Breast epithelium (tissue), 3 donors: ENCODE measurements at regions not wholly inside any gene's neighbourhood (a gene's known extent, or its start where the extent isn't known, plus 50 kb on each side); places are given as distances from the start of the nearest gene placed in this dataset.

Experiments
- POLR2A ChIP-seq: fragments of 450-650 bp; IDR thresholded peaks from one replicate; pipeline ENCODE4 v1.6.1; 2016; ENCODE audit warnings: antibody characterized with exemption, mild to moderate bottlenecking, moderate library complexity
- TF ChIP-seq, protein P1 (sequence below), 3 donors: fragments of 450-650 bp; IDR thresholded peaks; one replicate each; pipeline ENCODE4 v1.5.1; 2016 to 2017; ENCODE audit warnings: antibody characterized with exemption in 3 of 3, mild to moderate bottlenecking in 3 of 3, moderate library complexity in 3 of 3

DNA sequence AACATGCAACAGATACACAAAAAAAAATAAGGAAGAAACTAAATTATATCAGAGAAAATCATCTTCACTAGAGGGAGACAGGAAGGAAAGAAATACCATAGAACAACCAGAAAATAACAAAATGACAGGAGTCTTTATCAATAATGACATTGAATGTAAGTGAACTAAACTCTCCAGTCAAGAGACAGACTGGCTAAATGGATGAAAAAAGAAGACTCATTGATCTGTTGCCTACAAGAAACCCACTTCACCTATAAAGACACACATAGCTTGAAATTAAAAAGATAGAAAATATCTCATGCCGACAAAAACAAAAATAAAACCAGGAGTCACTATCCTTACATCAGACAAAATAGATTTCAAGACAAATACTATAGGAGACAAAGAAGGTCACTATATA lies 593.1 kb upstream of the USP24 start:
- TF ChIP-seq, protein P1, sequence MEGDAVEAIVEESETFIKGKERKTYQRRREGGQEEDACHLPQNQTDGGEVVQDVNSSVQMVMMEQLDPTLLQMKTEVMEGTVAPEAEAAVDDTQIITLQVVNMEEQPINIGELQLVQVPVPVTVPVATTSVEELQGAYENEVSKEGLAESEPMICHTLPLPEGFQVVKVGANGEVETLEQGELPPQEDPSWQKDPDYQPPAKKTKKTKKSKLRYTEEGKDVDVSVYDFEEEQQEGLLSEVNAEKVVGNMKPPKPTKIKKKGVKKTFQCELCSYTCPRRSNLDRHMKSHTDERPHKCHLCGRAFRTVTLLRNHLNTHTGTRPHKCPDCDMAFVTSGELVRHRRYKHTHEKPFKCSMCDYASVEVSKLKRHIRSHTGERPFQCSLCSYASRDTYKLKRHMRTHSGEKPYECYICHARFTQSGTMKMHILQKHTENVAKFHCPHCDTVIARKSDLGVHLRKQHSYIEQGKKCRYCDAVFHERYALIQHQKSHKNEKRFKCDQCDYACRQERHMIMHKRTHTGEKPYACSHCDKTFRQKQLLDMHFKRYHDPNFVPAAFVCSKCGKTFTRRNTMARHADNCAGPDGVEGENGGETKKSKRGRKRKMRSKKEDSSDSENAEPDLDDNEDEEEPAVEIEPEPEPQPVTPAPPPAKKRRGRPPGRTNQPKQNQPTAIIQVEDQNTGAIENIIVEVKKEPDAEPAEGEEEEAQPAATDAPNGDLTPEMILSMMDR (IDR thresholded peaks at IDR 0.05), result no peak
- no peak for TF ChIP-seq POLR2A
